Heart left ventricle (tissue), 16 donors: ENCODE measurements at regions not wholly inside any gene's neighbourhood (a gene's known extent, or its start where the extent isn't known, plus 50 kb on each side); places are given as distances from the start of the nearest gene placed in this dataset.

ENCODE experiments used
- ATAC-seq, 4 donors: fragments of 200-7000 bp; cut with Tn5 transposase; one replicate each; pipeline ENCODE4 v1.9.1; 2020 to 2022; ENCODE audit warnings: moderate library complexity in 4 of 4, mild to moderate bottlenecking in 3 of 4, moderate number of reproducible peaks in 1 of 4
- DNase-seq, 5 donors: peaks; one replicate each; pipeline ENCODE4 v3.0.0-alpha.2; 2020
- H3K27ac ChIP-seq, 12 donors: fragments of 200-600 bp; sonication (generic) in 4 of 12; one replicate each; pipeline versions ENCODE4 v1.5.0 to v1.8.0; 2016 to 2022; ENCODE audit warnings: mild to moderate bottlenecking in 2 of 12
- H3K27me3 ChIP-seq, 9 donors: fragments of 200-600 bp; sonication (generic) in 2 of 9; one replicate each; pipeline versions ENCODE4 v1.5.1 to v1.8.0; 2016 to 2022; ENCODE audit warnings: mild to moderate bottlenecking in 3 of 9
- H3K36me3 ChIP-seq, 9 donors: fragments of 200-600 bp; sonication (generic) in 2 of 9; one replicate each; pipeline versions ENCODE4 v1.5.0 to v1.8.0; 2018 to 2022; ENCODE audit warnings: mild to moderate bottlenecking in 2 of 9
- H3K4me1 ChIP-seq, 12 donors: fragments of 200-600 bp; sonication (generic) in 4 of 12; one replicate each; pipeline versions ENCODE4 v1.5.0 to v1.8.0; 2016 to 2022; ENCODE audit warnings: mild to moderate bottlenecking in 3 of 12
- H3K4me3 ChIP-seq, 12 donors: fragments of 200-600 bp; sonication (generic) in 4 of 12; one replicate each; pipeline versions ENCODE4 v1.5.0 to v1.8.0; 2017 to 2022; ENCODE audit warnings: mild to moderate bottlenecking in 9 of 12, moderate library complexity in 4 of 12
- H3K9me3 ChIP-seq, 12 donors: fragments of 200-600 bp; sonication (generic) in 4 of 12; one replicate each; pipeline versions ENCODE4 v1.5.0 to v1.8.0; 2016 to 2022; ENCODE audit warnings: mild to moderate bottlenecking in 1 of 12
- POLR2A ChIP-seq, 2 donors: fragments of 450-650 bp; IDR thresholded peaks; one replicate each; pipeline ENCODE4 v1.6.1; 2017; ENCODE audit warnings: antibody characterized with exemption in 2 of 2, mild to moderate bottlenecking in 2 of 2, moderate library complexity in 2 of 2
- WGBS, 4 donors: extraction: QIAGEN DNeasy Blood & Tissue Kit in 2 of 4; methylation state at CpG; one replicate each; pipeline versions ENCODE4 v1.1.5 to v1.1.7; 2013 to 2018; 5-methylcytosine and 5-hydroxymethylcytosine counted together
- intact Hi-C, 10 donors: fragments of 100-400 bp; cut with DNase I; formaldehyde crosslinking; loops; one replicate each; pipeline versions ENCODE4 v1.11.1 to v1.14.2; 2022
- TF ChIP-seq, protein P1 (sequence below), 12 donors: fragments of 200-600 bp; sonication (generic) in 4 of 12; IDR thresholded peaks; one replicate each; pipeline versions ENCODE4 v1.5.0 to v1.8.0; 2018 to 2022; ENCODE audit warnings: antibody characterized with exemption in 12 of 12, mild to moderate bottlenecking in 5 of 12
- donor health status: ischemic (EF 13 %, LVEDD 7.1; RV severe dilation, severe dysfunction).
- donor health status: healthy with polysubstance abuse.
- donor health status: DM: no; HTN: yes; CAD: no.
- donor health status: DM: no; HTN: no; CAD: no.
- donor health status: ischemic (EF 25% LVEDD 6.9; RV normal size, moderate dysfunction).
- donor health status: ischemic (EF 25% LVEDD 5.7; RV mildly dilated, moderate dysfunction).
- donor health status: healthy.
- donor health status: DM: yes; HTN: yes; CAD: no.
- donor health status: ischemic (EF 35%, LVEDD 5.7; RV mildly dilated, moderate dysfunction).
- donor health status: nonischemic (EF 11% LVEDD 7.7; RV severe dilation, severe dysfunction).
- donor health status: DM: yes; HTN: yes; CAD: no.
- donor health status: PGD.
- donor health status: ischemic (EF 29% LVEDD 5.4; RV normal size, mild dysfunction).
- donor health status: nonischemic (EF 23%, LVEDD 6.1; RV moderate dilation, normal function).

DNA sequence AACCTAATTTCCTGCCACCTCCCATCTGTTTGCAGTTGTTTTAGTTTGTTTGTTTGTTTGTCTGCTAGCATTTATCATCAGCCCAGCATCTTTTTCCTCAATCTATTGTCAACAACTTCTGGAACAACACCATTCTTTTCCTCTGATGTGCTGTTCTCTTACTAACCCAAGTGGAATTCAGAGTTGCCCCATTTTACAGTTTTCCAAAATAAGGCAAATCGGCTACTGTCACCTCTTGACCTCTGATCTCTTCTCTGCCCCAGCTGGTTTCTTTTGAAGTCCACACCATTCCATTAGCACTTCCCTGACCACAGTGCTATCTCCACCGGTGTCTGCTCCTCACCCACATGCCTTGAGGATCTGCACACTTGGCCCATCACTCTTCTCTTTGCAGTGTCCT, 102.4 kb downstream of the EFNB2 start:
- Histone ChIP-seq H3K27me3 (no peaks in the 10 kb centered on the region), H3K9me3 (no peaks in the 10 kb centered on the region), H3K27ac (no peak overlapping the region), H3K4me1 (no peaks in the 10 kb centered on the region), H3K36me3 (no peaks in the 10 kb centered on the region), H3K4me3 (no peak overlapping the region)
- intact Hi-C loops, result no loop called here
- TF ChIP-seq, protein P1, sequence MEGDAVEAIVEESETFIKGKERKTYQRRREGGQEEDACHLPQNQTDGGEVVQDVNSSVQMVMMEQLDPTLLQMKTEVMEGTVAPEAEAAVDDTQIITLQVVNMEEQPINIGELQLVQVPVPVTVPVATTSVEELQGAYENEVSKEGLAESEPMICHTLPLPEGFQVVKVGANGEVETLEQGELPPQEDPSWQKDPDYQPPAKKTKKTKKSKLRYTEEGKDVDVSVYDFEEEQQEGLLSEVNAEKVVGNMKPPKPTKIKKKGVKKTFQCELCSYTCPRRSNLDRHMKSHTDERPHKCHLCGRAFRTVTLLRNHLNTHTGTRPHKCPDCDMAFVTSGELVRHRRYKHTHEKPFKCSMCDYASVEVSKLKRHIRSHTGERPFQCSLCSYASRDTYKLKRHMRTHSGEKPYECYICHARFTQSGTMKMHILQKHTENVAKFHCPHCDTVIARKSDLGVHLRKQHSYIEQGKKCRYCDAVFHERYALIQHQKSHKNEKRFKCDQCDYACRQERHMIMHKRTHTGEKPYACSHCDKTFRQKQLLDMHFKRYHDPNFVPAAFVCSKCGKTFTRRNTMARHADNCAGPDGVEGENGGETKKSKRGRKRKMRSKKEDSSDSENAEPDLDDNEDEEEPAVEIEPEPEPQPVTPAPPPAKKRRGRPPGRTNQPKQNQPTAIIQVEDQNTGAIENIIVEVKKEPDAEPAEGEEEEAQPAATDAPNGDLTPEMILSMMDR (IDR thresholded peaks at IDR 0.05), result no peak
- no peak for TF ChIP-seq POLR2A (IDR thresholded peaks at IDR 0.05)
- WGBS, 4 donors, result 55 to 70% (median 61%) methylated on average over 2 of the region's 2 CpGs
- ATAC-seq (no peak), DNase-seq (no peak)

DNA sequence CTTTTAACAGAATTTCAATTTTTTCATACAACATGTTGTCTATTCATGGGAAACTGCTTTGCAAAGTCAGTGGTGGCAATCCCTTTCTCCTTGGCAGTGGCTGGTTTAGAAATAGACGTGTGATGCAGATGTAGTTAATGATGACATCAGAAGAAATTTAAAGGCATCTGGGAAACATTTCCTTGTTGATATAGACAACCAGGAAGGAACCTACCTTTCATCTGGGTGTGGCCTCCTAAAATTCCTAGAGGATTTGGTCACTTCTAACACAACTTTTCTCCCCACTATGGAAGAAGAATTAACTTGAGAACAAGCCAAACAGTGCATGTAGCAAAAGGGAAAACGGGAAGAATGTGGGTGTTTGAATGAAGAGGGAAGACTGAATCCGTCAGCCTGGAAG, 102.8 kb downstream of the EFNB2 start:
- no peak for ATAC-seq
- DNase-seq, result no peak
- Histone ChIP-seq H3K9me3 (no peaks in the 10 kb centered on the region), H3K27ac (no peak overlapping the region), H3K36me3 (no peaks in the 10 kb centered on the region), H3K27me3 (no peaks in the 10 kb centered on the region), H3K4me1 (no peaks in the 10 kb centered on the region), H3K4me3 (no peak overlapping the region)
- WGBS, 4 donors, result 63 to 72% (median 70%) methylated on average over 3 of the region's 3 CpGs
- intact Hi-C loops, result no loop called here
- no peak for TF ChIP-seq POLR2A (IDR thresholded peaks at IDR 0.05)
- TF ChIP-seq, protein P1 (IDR thresholded peaks at IDR 0.05), result no peak

DNA sequence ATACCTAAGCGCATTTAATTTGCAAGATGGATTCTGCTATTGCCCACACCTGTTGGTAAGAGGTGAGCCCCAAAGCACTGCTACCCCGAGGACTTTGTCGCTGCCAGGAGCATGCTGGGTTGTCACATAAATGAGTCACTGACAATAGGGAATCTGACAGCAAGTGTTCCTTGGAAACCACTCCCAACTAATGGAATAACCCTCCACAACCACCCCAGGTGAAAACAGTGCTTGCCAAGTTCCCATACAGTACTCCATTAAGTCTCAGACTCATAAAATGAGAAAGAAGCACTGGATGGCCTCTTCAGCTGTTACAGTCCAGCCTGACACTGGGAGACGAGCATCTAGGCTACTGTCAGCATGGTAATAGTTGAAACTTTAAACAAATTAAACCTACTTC, 108.6 kb downstream of the EFNB2 start:
- ATAC-seq, result no peak
- no peak for TF ChIP-seq POLR2A (IDR thresholded peaks at IDR 0.05)
- TF ChIP-seq, protein P1 (IDR thresholded peaks at IDR 0.05), result no peak
- DNase-seq, result no peak
- Histone ChIP-seq H3K36me3 (no peaks in the 10 kb centered on the region), H3K9me3 (no peaks in the 10 kb centered on the region), H3K4me1 (no peaks in the 10 kb centered on the region), H3K4me3 (no peak overlapping the region), H3K27me3 (no peaks in the 10 kb centered on the region), H3K27ac (no peak overlapping the region)
- WGBS, 4 donors, result 93 to 99% (median 96%) methylated on average over 4 of the region's 4 CpGs
- intact Hi-C loops, result no loop called here

DNA sequence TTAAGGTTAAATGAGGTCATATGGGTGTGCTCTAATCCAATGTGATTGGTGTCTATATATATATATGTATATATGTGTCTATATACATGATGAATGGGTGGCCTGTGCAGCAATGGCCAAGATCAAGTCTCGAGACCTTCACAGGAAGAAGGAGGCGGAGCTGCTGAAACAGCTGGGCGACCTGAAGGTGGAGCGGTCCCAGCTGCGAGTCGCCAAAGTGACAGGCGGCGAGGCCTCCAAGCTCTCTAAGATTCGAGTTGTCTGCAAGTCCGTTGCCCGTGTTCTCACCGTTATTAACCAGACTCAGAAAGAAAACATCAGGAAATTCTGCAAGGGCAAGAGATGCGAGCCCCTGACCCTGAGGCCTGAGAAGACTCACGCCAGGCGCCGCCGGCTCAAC, 109.8 kb downstream of the EFNB2 start:
- DNase-seq (no peak), ATAC-seq (no peak)
- H3K9me3 ChIP-seq, result no peaks in the 10 kb centered on the region
- no peaks in the 10 kb centered on the region for H3K4me1 ChIP-seq
- TF ChIP-seq, protein P1 (IDR thresholded peaks at IDR 0.05), result no peak
- TF ChIP-seq POLR2A (IDR thresholded peaks at IDR 0.05), result no peak
- H3K27ac ChIP-seq, result no peak overlapping the region
- 79 to 91% (median 86%) methylated on average over 17 of the region's 17 CpGs for WGBS, 4 donors
- intact Hi-C loops, result no loop called here
- no peak overlapping the region for H3K4me3 ChIP-seq
- H3K36me3 ChIP-seq, result no peaks in the 10 kb centered on the region
- no peaks in the 10 kb centered on the region for H3K27me3 ChIP-seq
